Stimulated activated CD4-positive, alpha-beta T cell treated with anti-CD3 and anti-CD28 coated beads, Interleukin-15, amount 100 ng/mL, for 48 hours (primary cell): ENCODE measurements at regions not wholly inside any gene's neighbourhood (a gene's known extent, or its start where the extent isn't known, plus 50 kb on each side); places are given as distances from the start of the nearest gene placed in this dataset.
"Not testable (repeated sequence)": the region's sequence is repeated elsewhere in the genome, so short reads cannot be mapped to it uniquely, and the experiment has no call there.

ENCODE experiments used
- DNase-seq, 2 donors: peaks; one replicate each; pipeline ENCODE4 v3.0.0-alpha.2; 2020; ENCODE audit warnings: low read depth in 2 of 2

DNA sequence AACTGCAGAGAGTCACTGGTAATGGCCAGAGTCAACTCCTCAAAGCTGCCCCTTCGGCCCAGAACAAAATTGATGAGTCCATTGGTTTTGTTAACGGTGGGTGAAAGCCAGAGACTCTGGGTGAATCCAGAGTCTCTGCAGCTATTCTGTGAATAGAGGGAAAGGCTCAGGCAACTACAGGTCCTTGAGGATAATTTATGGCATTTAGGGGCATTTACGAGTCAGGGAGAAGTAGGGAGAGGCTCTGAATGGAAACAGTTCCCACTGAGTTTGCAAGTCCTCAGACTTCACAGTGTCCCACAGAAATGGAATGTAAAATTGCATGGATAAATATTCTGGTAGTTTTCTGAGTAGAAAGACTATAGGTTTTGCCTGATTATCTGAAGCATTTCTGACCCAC lies 257.8 kb downstream of the SEC61B start:
- DNase-seq, result no peak

DNA sequence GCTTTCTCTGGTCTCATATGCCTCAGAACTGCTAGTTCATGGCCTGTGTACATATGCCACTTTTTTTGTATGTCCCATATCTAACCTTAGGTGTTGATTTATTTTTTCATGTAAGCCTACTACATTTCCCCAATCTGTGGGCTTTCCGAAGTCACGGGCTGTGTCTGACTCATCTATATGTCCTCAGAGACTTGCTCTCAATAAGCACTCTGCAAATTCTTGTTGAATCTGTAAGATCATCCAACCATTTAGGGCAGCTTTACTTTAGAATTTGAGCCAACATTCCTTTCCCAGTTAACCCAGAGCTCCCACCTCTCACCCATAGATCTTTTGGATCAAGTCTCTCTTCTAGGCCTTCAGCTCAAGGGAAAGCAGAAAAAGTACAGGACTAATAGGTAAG lies 263.4 kb downstream of the SEC61B start:
- DNase-seq, result no peak

DNA sequence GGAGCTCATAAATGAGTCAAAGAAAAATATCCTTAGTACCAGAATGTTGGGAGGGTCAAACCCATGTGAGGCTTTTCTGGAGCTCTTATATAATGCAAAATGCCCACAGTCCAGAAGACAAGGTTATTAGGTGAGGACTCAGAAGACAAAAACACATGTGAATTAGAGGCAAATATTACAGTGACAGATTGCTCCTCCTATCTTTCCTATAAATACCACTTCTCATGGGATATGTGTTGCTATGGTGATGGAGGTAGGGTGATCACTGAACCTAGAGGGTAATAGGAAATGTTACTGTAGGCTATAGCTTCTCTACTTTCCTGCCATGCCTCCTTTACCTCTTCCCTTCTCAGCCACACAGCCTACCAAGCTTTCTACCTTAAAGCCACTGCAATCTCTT lies 264.6 kb downstream of the SEC61B start:
- no peak for DNase-seq

DNA sequence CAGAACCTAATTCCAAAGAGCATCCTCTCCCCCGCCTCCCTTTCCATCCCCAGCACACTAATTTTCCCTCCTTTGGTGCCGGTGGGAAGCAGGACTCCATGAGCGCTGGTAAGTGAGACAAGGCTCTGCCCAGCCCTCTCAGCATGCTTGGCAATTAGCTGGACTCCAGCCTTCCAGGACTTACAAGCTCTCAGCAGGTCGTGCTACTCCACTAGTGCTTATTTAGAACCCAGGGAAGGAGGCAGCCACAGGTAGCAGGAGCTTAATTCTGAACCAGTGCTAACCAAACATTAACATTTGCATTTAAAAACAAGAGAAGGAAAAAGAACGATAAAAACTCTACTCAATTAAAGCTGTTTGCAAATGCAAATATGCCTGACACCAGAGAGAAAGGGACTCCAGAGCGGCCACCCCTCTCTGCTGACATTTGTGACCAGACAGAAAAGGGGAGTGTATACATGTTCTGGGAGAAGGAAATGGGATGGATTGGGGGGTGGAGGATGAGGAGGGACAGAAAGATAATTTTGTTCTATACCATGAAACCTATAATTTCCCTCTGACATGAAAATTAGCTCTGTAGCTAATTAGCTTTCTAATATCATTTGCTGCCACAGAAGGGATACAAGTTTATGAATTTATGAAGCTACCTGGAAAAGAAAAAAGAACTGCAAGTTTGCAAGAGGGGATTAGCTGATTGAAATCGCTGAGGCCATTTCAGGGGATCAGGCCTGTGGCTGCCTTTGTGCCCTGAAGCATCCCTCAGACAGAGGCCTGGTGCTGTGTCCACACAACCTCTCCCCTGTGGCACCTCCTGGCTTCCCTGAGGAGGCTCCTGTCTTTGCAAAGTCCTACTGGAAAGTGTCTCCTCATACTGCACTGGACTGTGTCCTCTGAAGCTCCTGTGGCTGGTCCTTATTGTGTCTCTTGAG lies 266.3 kb downstream of the SEC61B start:
- DNase-seq, result no peak

DNA sequence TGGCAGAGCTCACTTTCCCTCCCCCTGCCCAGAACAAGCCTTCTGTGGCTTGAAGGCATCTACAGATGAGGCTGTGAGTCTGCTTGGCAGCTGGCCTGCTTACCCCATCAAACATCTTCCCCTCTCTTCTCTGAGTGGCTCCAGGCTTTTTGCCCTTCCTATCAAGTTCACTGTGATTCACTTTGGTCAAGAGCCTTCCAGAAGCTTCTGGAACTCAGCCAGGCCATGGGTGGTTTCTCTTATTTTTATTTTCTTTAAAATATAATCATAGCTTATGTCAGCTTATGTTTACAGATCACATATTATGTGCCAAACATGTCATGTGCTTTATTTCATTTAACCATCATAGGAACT lies 267.0 kb downstream of the SEC61B start:
- no peak for DNase-seq

DNA sequence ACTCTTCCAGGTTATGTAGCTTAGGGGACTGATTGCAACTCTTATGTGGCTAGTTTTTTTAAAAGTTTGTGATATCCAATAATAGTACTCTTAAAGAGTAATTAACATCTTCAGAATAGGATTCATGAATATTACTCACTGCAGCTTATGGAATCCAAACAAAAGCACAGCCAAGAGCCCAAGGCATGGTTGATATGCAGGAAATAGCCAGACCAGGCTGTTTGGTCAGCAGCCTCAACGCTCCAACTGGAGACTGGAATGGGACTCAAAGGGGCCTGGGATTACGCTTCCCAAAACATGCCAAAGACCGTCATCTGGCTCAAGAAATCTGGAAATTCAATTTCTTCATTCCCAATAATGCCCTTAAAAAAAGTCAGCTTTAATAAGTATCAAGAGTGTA lies 268.6 kb downstream of the SEC61B start:
- DNase-seq, result no peak

DNA sequence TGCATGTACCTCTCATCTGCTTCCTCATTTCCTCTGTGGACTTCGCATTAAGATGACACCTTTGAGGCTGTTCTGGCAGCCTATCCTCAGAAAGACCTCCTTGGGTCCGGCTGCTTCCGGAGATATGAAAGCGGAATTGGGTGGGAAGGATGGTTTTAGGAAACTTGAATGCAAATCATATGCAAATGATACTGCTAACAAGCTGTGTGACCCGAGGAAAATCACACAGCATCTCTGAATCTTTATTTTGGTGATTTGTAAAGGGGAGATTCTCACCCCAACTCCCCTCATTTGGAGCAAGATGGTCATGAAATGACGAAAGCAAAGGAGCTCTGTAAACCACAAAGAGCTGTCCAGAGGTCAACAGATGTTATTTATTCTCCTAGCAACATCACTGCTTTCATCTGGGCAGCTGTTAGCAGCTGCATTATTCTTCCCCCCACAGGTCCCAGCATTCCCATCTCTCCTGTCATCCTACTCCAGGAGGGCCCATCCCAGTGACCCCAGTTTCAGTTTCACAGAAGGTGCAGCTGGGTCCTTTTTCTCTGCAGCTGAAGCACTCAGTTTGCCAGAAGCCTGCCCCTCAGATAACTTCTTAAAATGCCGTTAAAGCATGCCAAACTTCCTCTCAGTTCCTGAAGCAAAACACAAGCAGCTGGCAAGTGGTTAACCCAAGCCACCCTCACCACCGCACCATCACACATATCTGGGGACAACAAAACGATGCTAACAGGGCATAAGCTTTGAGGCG lies 269.5 kb downstream of the SEC61B start:
- DNase-seq, result no peak

DNA sequence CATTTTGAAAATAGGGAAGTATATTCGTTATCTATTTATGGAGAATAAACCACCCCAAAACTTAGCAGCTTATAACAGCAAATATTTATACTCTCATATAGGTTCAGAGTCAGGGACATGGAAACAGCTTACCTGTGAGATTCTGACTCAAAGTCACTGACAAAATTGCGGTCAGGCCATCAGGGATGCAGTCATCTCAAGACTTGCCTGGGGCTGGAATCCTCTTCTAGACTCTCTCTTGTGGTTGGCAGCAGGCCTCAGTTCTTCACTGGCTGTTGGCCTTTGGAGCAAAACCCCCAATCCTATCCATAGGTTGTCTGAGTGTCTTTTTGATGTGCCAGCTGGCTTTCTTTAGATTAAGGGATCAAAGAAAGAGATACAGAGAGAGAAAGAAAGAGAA lies 275.6 kb downstream of the SEC61B start:
- no peak for DNase-seq

DNA sequence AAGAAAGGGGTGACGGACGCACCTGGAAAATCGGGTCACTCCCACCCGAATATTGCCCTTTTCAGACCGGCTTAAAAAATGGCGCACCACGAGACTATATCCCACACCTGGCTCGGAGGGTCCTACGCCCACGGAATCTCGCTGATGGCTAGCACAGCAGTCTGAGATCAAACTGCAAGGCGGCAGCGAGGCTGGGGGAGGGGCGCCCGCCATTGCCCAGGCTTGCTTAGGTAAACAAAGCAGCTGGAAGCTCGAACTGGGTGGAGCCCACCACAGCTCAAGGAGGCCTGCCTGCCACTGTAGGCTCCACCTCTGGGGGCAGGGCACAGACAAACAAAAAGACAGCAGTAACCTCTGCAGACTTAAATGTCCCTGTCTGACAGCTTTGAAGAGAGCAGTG lies 276.9 kb downstream of the SEC61B start:
- DNase-seq, result not testable (repeated sequence)

DNA sequence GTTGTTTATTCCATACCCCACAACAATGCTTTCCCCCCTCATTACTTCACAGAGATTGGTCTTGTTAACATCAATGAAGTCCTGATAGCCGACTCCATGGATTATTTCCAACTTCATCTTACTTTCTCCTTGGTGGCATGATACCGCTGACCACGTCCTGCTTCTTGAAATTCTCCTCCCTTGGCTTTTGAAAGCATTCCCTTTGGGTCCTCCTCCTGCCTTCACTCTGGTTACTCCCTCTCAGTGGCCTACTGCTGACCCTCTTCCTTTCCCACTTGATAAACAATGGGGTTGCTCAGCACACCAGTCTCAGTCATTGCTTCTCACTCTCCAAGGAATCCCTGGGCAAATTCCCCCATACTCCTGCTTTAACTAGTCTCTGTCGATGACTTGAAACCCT lies 283.9 kb downstream of the SEC61B start:
- no peak for DNase-seq

DNA sequence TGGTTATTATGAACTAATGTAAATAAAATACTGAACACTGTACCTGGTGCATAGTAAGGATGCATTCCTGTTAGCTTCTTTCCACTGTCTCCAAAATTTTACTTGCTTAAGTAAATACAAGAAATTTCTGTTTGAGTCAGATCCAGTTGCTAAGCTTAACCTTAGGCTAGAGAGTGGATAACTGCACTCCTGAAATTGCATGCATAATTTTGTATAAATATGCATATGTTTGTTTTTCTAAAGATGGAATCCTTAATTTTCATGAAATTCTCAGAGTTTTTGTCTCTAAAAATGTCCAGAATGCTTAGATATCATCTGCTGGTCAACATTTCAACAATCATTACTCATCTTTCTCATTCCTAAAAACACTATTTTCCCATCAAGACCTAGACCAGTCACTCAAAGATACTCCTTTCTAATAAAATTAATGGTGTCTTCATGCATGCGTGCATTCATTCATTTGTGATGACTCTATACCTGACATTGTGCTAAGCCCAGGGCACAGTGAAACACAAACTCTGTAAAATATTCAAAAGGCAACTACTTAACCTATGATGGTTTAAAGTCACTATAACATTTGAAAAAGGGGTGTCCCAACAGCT lies 284.8 kb downstream of the SEC61B start:
- no peak for DNase-seq

DNA sequence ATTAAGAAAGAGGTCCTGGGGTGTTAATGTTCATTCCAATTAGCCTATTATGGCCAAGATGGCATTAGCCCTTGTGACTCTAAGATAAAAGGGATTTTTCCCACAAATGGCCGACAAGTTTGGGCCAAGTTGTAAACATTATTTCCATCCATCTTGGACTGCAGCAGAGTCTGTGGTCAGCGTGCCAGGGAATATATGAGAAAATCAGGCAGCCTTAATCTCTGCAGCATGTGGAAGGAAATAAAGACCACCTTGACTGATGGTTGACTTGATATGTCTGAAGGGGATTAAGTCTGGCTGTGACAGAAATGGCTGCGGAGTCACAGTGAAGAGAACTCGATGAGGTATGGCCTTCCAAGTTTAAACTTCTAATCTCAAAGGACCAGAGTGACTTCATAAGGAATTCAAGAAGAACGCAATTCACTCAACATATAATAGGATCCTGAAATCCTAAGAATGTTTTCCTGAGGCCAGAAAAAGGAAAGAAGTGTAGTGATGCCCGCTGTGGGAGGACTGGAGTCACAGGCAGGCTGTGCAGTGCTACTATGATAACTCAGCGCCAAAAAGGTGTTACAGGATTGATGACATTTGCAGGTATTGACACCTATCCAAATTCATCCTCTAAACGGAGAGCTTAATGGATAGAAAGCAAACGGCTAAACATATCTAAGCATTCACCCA lies 287.1 kb downstream of the SEC61B start:
- DNase-seq, result no peak

DNA sequence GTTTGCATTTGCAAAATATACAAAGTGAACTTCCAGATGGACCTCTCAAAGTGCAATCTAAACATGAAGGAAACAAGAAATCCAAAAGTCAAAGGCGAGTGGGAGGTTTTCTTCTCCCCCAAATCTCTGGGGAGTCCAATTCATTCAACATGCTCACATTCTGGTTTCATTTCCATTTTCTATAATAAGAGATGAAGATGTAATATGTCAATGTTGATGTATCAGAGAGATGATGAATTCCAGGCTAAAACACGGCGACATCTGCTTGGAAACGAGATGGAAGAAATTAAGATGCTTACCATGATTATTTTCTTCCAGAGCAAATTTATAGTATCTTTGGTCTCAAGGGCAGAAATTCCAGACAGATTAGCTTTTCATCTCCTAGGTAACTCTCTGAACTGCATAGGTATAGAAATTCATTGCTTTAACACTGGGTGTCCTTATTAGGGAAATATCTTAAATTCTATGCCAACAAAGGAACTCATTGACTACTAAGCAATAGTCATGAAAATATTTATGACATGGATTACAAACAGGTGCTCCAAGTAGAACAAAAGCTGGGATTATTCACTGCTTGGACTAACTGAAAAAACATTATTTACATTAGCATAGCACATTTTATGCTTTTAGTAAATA lies 287.9 kb downstream of the SEC61B start:
- no peak for DNase-seq

DNA sequence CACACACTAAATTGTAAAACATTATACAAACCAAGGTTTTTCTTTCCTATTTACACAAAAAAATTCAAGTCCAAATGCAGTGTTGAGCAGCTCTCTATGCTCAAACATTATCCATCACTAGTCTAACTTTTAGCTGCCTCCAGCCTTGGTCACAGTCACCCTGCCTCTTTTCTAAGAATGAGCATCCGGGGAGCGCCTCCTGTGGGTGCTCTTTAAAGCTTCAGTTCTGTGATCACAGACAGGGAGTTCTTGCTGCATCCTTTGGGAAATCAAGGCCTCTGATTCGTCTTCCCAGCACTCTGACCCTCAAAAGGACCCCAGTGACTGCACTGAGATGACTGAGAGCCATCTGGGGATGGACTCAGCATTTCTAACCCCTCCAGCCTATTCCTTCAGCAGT lies 289.6 kb downstream of the SEC61B start:
- no peak for DNase-seq

DNA sequence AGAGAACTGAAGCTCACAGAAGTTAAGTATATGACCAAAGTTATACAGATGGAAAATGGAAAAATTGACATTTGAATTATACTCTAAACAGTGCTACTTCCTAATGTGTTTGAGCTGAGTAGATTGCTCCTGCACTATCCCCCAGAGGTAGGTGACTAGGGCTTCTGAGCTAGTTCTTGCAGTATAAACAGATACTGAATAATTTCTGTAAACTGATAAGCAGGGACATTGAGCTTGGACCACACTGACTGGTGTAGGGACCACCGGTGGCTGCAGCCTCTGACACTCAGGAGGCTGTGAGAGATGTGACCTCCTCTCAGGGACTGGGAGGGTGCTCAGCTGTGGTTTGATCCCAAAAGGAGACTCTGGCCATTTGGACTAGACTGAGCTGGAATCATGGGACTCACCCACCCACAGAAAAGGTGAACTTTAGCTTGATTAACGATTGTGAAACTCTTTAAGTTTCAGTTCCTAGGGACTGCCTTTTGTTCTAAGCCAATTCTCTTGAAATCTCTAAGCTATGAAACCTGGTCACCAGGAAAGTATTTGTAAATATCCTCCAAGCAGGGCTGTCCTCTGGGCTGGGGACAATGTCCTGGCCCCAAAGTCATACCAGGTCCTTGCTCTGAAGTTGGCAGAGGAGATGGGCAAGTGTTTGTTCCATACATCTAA lies 291.5 kb downstream of the SEC61B start:
- DNase-seq, result no peak

DNA sequence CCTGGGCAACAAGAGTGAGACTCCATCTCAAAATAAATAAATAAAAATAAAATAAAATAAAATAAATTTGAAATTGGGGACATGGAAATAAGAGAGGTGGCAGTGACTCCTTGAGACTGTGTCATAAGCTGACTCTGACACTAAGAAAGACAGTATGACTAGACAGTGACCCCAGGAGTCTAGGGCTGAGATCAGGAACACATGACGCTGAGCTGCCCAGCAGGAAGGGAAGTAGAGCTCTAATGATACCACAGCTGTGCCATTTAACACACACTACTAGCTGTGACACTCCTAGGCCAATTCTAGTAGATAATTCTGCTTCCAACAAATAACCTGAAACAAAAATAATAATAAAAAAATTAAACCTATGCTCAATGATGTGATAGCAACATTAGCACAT lies 293.0 kb downstream of the SEC61B start:
- no peak for DNase-seq

DNA sequence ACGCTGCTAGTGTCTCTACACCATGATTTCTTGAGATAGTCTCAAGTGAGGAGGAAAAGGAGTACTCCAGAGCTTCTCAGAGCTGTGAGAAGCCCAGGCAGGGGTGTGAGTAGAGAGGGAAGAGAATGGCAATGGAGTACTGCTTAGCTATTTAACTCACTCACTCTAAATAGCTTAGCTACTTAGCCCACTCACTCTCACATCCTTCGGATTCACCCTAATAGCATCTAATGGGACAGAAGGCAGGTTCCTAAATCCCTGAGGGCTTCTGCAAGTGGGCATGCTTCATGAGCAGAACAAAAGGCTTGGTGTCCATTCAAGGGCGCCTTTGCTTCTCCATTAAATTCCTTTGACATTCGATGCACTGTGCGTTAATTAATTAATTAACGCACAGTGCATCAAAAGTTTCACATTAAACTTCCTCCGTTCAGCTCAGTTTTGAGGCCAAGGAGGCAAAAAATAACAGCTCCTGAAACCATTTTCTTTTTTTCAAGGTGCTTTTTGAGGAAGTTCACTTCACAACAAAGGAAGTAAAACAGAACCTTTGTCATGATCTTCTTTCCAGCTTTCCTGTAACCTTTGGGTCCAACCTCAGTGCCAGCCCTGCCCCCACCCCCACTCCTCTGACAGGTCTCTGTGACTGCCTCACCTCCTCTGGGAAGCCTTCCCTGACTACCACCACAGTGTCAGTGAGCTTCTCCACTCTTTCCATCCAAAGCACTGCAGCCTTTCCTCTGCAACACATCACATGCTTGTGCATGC lies 294.0 kb downstream of the SEC61B start:
- DNase-seq, result no peak

DNA sequence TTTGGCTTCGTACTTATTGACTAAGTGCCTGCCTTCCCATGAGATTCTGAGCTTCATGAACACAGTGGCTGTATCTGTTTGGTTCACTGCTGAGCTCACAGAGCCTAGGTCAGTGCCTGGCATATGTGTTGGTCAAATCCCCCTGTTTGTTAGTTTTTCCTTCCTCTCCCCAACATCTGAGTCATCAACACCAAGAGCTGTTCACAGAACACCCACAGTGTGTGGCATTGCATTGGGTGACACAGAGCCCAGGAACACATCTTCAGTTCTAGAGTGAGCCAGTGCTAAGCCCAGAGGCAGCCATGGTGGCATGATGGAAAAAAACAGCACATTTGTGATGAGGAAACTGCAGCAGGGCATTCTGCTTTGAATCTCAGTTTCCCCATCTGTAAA lies 294.6 kb downstream of the SEC61B start:
- no peak for DNase-seq

DNA sequence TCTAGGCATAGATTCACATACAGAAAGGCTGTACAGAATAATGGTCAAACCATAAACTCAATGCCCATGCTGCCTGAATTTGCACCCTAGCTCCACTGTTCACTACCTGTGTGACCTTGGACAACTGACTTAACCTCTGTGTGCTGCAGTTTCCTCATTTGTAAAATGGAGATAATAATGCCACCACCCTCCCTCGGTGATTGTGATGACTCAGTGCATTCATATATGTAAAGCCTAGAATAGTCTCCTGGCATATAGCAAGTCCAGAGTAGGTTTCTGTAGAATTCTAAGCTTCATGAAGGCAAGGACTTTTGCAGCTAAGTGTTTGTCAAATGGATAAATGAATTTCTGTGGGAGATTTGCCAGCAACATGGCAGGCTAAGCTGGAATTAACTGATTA lies 297.8 kb upstream of the NR4A3 start:
- DNase-seq, result no peak

DNA sequence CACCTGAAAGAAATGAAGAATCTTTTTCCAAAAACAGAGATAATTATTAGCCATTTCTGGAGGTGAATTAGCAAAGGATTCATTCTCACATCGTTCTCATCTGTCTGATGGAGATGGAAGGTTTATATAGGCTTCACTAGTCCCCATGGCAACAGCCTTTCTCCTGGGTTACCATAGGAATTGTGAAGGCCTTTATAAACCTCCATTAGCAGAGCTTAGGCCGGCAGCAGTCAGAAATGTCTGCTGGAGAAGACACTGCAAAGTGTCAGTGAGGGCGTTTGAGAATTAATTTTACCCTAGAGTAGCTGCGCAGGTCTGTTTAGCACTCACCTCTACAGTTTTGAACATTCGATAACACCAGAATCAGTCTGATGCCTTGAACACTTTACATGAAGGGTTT lies 290.4 kb upstream of the NR4A3 start:
- DNase-seq, result no peak

DNA sequence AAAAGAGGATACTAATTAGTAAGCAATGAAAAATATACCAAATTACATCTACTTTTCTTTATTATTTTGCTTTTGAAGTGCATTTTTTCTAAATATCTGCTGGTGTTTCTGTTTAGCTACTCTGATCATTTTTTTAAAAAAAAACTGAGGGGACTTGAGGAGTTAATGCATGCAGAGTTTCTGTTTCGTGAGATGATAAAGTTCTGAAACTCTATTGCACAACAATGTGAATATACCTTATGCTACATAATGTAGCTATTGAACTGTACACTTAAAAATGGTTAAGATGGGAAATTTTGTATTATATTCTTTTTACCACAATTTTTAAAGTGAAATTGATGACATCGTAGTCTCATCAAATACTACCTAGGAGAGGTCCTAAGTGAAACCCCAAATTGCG lies 288.3 kb upstream of the NR4A3 start:
- no peak for DNase-seq
